HG02678 (cell line): ENCODE measurements at regions not wholly inside any gene's neighbourhood (a gene's known extent, or its start where the extent isn't known, plus 50 kb on each side); places are given as distances from the start of the nearest gene placed in this dataset.
A peak's percentile ranks its signal among the peaks of the same experiment; 100 is the strongest.
"Not testable (repeated sequence)": the region's sequence is repeated elsewhere in the genome, so short reads cannot be mapped to it uniquely, and the experiment has no call there.

Experiments
- ATAC-seq: cut with Tn5 transposase; IDR thresholded peaks from one replicate; pipeline ENCODE4 v1.9.1; 2021; ENCODE audit warnings: mild to moderate bottlenecking, moderate library complexity; ENCODE audit not compliant: unreplicated experiment

DNA sequence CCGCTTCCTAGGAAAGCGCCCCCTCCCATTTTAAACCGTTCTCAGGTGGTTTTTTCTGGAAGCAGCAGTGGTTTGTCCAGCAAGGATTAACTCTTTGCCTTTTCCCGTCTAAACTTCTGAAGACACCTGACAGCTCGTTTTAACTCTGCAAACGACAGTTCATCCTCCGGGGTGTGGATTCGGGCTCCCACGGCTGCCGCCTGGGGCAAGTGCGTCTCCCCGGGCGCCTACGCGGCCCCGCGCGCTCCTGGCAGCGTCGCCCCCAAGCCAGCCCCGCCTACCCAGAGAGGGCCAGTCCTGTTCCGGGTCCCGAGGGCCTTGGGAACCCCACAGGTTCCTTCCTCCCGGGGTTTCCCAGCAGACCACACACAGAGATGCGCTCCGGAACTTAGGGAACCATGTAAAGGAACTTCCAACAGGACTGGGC is 54.4 kb downstream of the PRR18 start:
- no peak for ATAC-seq

DNA sequence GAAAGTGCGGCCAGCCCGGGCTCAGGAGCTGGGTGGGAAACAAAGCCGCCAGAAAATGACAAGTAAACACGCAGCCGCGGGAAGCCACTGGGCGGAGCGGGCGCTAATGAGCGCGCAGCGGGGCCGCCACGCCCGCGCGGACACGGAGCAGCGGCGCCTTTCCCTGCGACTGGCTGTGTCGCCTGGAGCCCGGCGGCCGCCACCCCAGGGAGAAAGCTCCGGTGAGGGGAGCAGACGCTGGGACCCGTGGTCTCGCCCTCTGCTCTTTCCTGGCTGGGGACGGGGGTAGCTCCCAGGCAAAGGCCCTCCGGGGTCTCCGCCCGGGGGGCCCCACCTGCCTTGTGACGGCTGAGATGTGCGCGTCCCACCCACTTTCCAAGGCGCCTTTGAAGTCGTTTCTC is 54.9 kb downstream of the PRR18 start:
- ATAC-seq, result peak; percentile 68

DNA sequence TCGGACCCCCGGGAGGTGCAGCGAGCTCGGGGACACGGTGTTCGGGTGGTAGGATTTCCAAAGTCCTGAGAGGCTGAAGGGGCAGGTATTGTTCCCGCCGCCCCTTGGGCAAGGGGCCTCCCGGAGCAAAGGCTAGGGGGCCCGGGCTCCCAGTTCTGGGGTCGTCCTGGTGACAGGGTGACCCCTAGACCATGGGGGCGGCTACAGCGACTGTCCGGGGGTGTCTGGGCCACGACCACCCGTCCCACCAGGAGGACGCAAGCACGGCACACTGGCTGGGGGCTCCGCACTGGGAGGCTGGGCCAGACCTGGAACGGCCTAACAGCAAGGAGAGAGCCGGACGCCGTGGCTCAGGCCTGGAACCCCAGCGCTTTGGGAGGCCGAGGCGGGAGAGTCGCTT is 55.6 kb downstream of the PRR18 start:
- no peak for ATAC-seq

DNA sequence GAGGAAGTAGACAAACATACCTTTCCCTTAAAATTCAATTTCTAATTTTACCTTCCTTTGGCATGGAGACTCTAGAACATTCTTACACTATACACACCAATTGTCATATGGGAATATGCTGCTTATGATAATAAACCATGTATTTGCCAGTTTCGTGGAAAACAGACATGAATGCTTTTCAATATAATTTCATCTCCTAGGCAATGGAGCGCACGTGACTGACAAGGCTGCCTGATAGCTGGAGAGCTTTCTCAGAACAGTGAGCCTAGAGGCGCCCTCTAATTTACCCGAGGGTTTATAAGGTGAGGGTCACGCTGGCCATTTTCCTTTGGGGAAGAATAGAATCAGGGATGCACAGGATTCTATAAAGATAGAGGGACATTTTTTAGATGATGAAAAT is 56.5 kb downstream of the PRR18 start:
- ATAC-seq, result no peak

DNA sequence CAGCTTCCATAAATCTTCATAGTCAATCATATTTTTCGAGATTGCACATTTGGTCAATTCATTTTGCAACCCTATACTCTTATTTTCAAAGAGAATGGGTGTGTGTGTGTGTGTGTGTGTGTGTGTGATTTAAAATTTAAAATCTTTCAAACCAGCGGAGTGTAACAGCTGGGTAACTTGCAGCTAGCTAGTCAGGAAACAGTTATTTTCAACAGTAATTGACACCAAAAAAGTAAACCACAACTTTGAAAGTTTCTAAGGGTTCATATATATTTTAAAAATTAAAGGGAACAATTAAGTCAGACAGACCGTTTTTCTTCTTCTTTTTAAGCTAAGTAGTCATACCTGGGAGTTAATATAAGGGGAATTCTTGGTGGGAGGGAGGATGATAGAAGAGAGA is 57.0 kb downstream of the PRR18 start:
- ATAC-seq, result no peak

DNA sequence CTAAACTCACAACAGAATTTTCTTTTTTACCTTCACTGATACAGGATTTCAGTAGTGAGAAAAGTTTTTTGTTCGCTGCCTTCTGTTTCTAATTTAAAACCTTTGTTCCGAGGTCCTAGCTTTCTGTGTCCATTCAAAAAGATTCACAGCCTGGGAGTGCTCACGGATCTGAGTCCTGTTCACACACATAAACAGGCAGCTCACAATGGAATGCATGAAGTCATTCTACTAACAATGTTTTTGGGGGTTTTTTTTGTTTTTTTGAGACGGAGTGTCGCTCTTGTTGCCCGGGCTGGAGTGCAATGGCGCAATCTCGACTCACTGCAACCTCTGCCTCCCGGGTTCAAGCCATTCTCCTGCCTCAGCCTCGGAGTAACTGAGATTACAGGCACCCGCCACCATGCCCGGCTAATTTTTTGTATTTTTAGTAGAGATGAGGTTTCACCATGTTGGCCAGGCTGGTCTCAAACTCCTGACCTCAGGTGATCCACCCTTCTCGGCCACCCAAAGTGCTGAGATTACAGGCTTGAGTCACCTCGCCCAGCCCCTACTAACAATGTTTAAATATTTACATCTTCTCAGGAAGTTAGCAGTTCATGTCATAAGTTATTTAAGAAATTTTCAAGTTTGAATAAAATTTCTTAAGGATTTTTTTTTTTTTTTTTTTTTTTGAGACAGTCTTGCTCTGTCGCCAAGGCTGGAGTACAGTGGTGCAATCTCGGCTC is 59.0 kb downstream of the PRR18 start:
- not testable (repeated sequence) for ATAC-seq

DNA sequence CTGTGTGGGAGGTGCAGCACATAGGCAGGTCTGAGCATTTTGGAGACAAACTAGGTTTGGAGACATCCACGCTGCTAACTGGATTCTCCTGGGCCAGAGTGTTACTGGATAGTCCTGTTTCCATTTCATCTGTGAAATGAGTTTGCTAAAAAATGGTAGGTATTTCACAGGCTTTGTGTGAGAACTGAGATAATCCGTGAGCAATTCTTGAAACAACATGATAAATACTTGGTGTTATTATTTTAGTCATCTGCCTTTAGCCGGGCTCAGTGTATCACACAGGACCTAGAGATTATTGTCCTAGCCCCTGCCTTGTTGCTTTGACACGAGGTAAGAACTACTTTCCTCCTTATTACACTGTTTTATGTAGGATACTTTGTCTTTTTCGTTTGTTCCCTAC is 63.0 kb downstream of the PRR18 start:
- no peak for ATAC-seq

DNA sequence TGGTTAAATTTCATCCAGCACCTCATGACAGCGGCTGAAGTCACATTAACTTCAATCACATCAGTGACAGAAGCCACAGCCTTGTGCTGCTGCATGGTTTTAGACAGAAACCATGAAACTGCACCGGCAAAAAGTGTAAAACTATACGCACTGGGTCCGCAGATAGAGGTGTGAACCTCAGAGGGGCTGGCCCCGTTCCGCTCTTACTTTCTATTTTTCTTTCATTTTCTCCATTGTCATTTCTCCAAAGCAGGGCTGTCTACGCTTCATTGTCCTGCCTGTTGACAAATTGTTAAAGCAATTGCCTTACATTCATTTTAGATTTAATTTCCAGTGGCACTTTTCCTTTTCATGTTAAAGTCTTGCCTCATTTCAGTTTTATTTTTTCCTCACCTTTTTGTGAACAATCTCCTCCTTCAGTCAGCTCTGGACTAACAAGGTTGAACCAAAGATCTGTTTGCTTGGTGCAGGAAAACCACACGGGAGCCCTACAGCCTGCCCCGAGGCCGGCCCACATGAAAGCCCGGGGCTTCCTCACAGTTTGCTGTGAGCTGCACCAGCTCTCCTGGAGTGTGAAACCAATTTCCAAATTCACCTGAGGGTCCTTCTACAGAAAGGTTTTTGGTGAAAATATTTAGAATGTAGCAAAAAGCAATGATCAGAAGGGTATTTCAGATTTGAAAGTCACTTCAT is 63.7 kb downstream of the PRR18 start:
- ATAC-seq, result peak; percentile 87

DNA sequence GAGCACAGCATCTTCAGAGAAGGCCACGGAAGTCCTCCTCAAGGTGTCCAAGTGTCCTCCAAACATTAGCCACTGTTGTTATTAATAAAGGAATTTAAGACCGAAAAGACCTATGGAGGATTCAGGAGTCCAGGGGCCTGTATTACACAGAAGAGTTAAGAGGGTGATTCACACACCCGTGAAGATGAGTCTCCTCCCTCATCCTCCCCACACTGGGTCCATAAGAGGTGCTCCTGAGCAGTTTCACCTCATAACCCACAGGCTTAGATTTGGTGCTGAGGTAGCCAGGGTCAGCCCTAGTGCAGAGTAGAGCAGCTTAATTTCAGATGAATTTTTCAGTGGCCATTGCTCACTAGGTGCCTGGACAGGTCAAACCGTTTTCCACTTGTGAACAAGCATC is 65.3 kb downstream of the PRR18 start:
- ATAC-seq, result no peak

DNA sequence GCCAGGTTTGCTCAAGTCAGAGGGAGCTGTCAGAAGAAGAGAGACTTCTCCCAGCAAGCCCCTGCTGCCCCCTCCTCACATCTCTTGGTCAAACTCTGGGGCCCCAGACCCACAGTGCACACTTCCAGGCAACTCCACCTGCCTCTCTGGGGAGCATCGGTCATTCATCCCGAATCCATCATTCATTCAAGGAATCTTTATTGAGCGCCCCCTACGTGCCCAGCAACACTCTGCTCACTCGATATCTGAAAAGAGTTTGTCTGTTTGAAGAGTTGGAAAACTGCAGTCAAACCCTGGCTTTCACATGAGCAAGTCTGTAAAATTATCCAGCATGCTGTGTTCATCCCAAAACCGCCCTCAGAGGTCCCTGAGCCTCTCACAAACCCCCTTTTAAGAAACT is 66.2 kb downstream of the PRR18 start:
- no peak for ATAC-seq

DNA sequence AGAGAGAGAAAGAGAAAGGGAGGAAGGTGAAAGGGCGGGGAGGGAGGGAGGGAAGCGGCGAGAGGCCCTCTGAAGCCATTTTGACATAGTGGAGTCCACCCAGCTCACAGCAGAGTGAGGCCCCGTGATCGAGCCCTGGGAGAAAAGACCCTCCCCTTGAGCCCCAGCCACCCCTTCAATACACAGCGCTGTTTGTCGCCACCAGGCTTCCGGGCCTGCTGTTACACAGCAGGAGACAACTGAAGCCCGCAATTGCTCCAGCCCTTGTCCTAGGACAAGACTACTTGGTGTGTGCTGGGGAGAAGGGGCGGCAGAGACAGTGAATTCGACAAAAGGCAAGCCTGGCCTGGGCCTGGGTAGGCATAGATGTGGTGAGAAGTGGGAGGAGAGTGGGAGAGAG is 67.3 kb downstream of the PRR18 start:
- no peak for ATAC-seq

DNA sequence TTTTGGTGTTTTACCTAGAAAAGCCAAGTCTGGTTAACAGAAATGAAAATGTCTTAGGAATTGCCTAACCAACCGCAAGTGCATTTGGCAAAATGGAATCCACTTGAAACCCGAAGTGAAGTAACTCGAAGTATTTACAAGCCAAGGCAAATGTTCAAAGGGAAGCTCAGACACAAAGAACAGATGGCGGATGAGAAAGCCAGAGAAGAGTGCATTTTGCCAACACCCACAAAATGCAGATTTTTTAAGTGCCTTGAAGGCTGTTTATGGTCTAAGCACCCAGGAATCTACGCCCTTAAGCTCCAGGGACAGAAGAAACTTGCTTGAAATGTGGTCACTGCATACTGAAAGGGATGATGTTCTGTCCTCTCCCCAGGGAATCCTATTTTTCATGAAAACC is 70.0 kb upstream of the TBXT start:
- ATAC-seq, result no peak

DNA sequence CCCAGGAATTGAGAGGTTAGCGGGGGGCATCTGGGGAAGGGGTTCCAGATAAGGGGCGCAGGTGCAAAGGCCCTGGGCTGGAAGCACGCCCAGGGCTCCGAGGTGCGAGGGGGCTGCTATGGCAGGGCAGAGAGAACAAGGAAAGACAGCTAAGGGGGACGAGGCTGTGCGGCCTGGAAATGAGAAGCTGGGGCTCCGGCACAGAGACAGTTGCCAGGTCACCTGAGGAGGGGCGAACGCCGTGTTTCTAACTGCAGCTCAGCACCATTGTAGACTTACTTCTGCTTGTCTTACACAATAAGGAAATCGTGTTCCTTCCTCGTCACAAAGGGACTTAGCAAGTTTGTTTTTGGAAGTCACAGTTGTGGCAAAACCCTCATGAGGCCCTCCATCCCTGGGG is 68.9 kb upstream of the TBXT start:
- no peak for ATAC-seq

DNA sequence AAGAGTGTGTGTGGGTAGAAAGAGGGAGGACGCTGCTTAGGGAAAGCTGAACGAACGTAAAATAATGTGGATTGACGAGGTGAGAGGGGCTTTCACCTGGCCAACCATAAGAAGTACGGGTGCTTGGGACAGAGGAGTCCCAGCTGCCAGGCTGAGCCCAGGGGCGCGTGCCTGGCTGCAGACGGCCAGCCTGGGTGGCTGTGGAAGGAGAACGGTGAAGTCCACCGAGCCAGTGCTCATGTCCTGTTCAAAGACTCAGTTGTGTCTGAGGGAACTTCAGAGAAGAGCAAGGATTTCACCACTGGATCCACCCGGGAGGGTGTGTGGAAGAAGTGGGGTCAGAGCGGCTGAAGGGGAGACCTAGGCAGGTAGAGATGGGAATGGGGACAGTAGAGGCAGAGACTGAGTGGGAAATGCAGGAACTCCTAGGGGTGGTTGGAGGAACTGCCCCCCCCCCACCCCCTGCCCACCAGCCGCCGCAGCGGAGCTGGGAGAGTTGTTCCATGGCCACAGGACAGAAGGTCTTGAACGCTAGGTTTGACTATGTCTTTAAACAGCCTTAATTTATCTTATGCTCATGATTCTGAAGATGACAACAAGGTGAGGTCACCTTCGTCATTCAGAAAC is 68.1 kb upstream of the TBXT start:
- ATAC-seq, result no peak

DNA sequence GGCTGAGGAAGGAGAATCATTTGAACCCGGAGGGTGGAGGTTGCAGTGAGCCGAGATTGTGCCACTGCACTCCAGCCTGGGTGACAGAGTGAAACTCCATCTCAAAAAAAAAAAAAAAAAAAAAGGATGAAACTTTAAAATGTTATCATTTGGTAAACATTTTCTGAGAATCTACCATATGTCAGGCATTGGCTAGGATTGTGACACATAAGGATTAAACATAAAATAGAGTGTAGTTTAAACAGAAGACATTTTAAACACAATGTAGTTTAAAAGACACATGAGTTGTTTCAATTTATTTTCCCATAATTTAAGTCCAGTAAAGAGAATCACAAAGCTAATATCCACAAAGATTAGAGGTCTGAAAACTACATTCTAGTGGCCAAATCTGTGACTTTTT is 63.5 kb upstream of the TBXT start:
- ATAC-seq, result not testable (repeated sequence)

DNA sequence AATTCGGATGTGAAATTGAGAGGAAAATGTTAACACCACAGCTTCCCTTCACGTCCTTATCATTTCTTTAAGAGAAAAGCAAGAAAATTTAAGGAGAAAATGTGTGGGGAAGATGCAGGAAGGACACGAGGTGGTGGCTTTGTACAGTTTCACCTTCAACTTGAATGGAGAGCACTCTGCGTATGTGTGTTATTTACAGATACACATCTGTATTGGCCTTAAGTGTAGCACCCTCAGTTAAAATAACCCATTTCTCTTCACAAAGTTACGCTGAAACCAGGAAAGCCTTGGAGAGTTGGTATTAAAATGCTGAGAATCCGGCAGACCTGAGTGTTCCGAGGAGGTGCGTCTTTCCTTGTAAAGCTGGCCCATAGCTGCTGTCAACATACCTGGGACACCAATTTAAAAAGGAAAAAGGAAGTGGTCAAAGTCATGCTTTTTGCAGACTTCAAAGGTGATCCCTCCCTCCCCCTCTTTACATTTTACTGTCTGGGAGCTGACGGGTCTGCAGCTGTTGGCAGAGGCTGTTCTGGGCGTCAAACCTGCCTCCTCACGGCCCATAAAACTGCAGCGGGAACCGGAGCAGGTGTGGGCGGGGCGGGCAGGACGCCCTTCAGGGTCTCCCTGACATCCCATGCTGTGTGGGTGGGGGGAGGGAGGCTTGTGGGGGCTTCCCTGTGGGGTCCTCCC is 61.3 kb upstream of the TBXT start:
- ATAC-seq, result no peak

DNA sequence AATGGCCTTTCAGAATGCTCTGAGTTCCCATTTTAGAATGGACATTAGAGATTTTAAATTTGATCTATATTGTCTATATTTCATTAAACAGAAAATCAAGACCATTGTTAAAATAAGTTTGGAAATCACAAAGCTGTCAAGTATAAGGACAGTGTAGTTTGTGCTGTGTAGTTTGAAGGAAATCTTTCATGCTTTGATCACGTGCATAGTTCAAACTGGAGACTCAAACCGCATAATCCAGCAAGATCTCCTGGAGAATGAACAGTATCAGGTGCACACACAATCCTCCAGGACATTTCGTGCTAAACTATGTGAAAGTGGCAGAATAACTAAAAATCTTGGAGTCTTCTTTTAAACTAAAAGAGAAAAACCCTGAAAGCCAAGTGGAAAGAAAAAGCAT is 60.8 kb upstream of the TBXT start:
- ATAC-seq, result no peak

DNA sequence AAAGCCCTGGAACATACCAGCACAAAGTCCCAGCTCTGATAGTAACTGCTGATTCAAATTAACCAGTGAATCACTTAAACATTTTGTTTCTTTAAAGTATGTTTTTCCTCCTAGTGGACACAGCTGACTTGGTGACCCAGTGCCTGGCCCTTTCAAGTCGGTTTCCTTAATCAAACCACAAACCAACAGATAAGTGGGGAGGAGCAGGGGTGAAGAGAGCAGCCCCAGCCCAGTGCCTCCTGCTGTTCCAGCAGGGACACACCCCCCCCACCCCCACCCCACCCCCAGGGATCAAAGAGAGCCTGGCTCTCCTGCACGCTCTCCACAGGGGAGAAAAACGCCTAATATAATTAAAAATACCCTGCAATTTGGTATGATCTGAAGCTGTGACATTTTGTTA is 55.4 kb upstream of the TBXT start:
- no peak for ATAC-seq

DNA sequence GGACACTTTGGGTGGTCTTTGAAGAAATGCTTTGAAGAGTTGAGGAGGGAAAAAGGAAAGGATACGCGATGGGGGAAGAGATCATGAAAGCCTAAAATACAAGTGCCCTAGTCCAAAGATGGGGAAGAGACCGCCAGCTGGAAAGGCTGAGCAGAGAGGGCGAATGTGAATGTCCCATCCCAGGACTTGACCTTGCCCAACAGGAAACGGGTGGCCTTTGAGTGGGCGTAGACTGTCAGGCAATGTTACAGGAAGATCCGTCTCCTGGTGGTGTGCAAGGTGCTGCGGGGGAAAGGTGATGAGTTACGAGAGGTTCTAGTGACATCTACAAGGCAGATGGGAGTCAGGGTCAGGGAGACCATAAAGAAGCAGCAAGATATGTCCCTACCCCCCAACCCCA is 55.0 kb upstream of the TBXT start:
- ATAC-seq, result no peak

DNA sequence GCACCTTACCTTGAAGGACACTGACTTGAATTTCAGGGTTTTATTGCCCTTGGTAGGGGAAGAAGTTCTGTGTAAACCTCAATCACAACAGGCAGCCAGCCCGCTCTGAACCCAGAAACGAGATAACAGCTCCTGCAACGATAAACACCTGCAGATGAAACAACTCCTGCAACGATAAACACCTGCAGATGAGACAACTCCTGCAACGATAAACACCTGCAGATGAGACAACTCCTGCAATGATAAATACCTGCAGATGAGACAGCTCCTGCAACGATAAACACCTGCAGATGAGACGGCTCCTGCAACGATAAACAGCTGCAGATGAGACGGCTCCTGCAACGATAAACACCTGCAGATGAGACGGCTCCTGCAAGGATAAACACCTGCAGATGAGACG is 54.0 kb upstream of the TBXT start:
- ATAC-seq, result no peak

DNA sequence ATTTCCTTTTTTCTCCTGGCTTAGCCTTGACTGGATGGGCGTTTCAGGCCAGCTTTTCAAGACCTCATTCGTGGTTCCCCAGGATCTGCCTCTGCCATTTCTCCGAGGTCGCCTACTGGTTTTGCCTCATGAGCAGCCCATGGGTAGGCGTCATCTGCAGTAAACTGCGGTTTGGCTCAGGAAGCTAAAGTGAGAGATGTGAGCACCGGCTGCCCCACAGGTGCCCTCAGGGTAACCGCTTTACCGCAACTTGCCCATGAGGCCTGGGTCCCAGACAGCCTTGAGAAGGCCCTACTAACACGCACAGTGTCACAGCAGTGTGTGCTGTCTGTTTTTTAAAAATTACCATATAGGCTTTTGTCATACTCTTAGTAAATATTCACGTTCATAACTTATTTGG is 53.4 kb upstream of the TBXT start:
- no peak for ATAC-seq
